ENCODE measurements at regions not wholly inside any gene's neighbourhood (a gene's known extent, or its start where the extent isn't known, plus 50 kb on each side); places are given as distances from the start of the nearest gene placed in this dataset.
"Not testable (repeated sequence)": the region's sequence is repeated elsewhere in the genome, so short reads cannot be mapped to it uniquely, and the experiment has no call there.

GRCh38 chr11:37431633-37432230 is 833.7 kb upstream of the RAG2 start:
- not testable (repeated sequence) for H3K27me3 ChIP-seq (ENCODE audit: insufficient read depth, low read length); H3K36me3 ChIP-seq (ENCODE audit: insufficient read depth, low read length); H3K4me3 ChIP-seq (ENCODE audit: low read length); H3K4me1 ChIP-seq (ENCODE audit: insufficient read depth, low read length); H3K9me3 ChIP-seq (ENCODE audit: low read length); H2AFZ ChIP-seq (ENCODE audit: low read depth, low read length)

- H3K9me3 ChIP-seq (ENCODE audit: low read length); H3K4me1 ChIP-seq (ENCODE audit: insufficient read depth, low read length); H3K4me3 ChIP-seq (ENCODE audit: low read length); H3K36me3 ChIP-seq (ENCODE audit: insufficient read depth, low read length); H3K27me3 ChIP-seq (ENCODE audit: insufficient read depth, low read length); H2AFZ ChIP-seq (ENCODE audit: low read depth, low read length): not testable (repeated sequence)
Observed at GRCh38 chr11:37430966-37431632, 833.1 kb upstream of the RAG2 start.

DNA sequence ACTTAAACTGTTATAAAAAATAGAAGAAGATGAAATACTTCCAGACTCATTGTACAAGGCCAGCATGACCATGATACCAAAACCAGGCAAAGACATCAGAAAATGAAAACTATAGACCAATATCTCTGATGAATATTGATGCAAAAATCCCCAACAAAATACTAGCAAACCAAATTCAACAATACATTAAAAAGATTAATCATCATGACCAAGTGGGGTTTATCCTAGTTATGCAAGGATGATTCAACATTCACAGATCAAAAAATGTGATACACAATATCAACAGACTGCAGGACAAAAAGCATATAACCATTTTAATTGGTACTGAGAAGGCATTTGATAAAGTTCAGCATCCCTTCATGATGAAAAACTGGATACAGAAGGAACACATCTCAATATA is 824.5 kb upstream of the RAG2 start:
- Histone ChIP-seq H3K4me1 (ENCODE audit: insufficient read depth, low read length) (no peaks in the 10 kb centered on the region), H3K9me3 (ENCODE audit: low read length) (no peaks in the 10 kb centered on the region), H3K27me3 (ENCODE audit: insufficient read depth, low read length) (no peaks in the 10 kb centered on the region), H3K36me3 (ENCODE audit: insufficient read depth, low read length) (no peaks in the 10 kb centered on the region), H3K4me3 (ENCODE audit: low read length) (no peak overlapping the region), H2AFZ (ENCODE audit: low read depth, low read length) (no peak overlapping the region)

- Histone ChIP-seq H2AFZ (ENCODE audit: low read depth, low read length) (no peak overlapping the region), H3K9me3 (ENCODE audit: low read length) (no peaks in the 10 kb centered on the region), H3K4me3 (ENCODE audit: low read length) (no peak overlapping the region), H3K27me3 (ENCODE audit: insufficient read depth, low read length) (no peaks in the 10 kb centered on the region), H3K4me1 (ENCODE audit: insufficient read depth, low read length) (no peaks in the 10 kb centered on the region), H3K36me3 (ENCODE audit: insufficient read depth, low read length) (no peaks in the 10 kb centered on the region)
Observed at GRCh38 chr11:37411289-37411688, 813.3 kb upstream of the RAG2 start.

DNA sequence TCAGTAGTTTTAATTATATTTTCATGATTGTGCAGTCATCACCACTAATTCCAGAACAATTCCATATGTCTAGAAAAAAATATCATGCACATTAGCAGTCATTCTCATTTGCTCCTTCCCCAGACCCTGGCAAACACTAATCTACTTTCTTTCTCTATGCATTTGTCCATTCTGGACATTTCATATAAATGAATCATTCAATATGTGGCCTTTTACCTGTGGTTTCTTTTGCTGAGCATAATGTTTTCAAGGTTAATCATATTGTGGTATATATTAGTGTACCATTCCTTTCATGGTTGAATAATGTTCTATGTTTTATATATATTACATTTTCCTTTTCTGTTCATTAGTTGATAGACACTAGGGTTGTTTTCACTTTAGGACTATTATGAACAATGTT is 811.1 kb upstream of the RAG2 start:
- Histone ChIP-seq H3K27me3 (ENCODE audit: insufficient read depth, low read length) (no peaks in the 10 kb centered on the region), H3K4me1 (ENCODE audit: insufficient read depth, low read length) (no peaks in the 10 kb centered on the region), H3K9me3 (ENCODE audit: low read length) (no peaks in the 10 kb centered on the region), H3K4me3 (ENCODE audit: low read length) (no peak overlapping the region), H3K36me3 (ENCODE audit: insufficient read depth, low read length) (no peaks in the 10 kb centered on the region), H2AFZ (ENCODE audit: low read depth, low read length) (no peak overlapping the region)

- Histone ChIP-seq H3K36me3 (ENCODE audit: insufficient read depth, low read length) (no peaks in the 10 kb centered on the region), H3K27me3 (ENCODE audit: insufficient read depth, low read length) (no peaks in the 10 kb centered on the region), H3K4me3 (ENCODE audit: low read length) (no peak overlapping the region), H3K9me3 (ENCODE audit: low read length) (no peaks in the 10 kb centered on the region), H3K4me1 (ENCODE audit: insufficient read depth, low read length) (no peaks in the 10 kb centered on the region), H2AFZ (ENCODE audit: low read depth, low read length) (no peak overlapping the region)
Observed at GRCh38 chr11:37407461-37407860, 809.4 kb upstream of the RAG2 start.

DNA sequence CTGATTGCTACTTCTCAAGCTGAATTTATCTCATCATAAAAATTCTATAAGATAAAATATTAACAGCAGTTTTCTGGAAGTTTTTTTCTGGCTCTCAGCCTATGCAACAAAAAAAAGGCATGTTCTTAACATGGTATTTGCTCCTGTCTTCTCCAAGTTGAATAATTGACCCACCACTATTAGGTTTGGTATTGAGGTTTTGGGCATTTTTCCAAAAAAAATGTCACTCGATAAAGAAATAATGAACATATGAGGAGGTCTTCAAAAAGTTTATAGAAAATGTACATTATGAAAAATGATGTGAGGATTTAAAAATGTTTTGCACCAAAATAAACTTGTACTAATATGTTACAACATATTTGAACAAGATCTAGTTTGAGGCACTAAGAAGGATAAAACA is 808.6 kb upstream of the RAG2 start:
- Histone ChIP-seq H3K4me3 (ENCODE audit: low read length) (no peak overlapping the region), H3K9me3 (ENCODE audit: low read length) (no peaks in the 10 kb centered on the region), H3K4me1 (ENCODE audit: insufficient read depth, low read length) (no peaks in the 10 kb centered on the region), H2AFZ (ENCODE audit: low read depth, low read length) (no peak overlapping the region), H3K27me3 (ENCODE audit: insufficient read depth, low read length) (no peaks in the 10 kb centered on the region), H3K36me3 (ENCODE audit: insufficient read depth, low read length) (no peaks in the 10 kb centered on the region)

- Histone ChIP-seq H2AFZ (ENCODE audit: low read depth, low read length) (no peak overlapping the region), H3K4me1 (ENCODE audit: insufficient read depth, low read length) (no peaks in the 10 kb centered on the region), H3K27me3 (ENCODE audit: insufficient read depth, low read length) (no peaks in the 10 kb centered on the region), H3K36me3 (ENCODE audit: insufficient read depth, low read length) (no peaks in the 10 kb centered on the region), H3K9me3 (ENCODE audit: low read length) (no peaks in the 10 kb centered on the region), H3K4me3 (ENCODE audit: low read length) (no peak overlapping the region)
Observed at GRCh38 chr11:37404231-37404630, 806.2 kb upstream of the RAG2 start.

GRCh38 chr11:37402663-37403062 is 804.6 kb upstream of the RAG2 start:
- no peak overlapping the region for H3K4me3 ChIP-seq (ENCODE audit: low read length)
- H3K27me3 ChIP-seq (ENCODE audit: insufficient read depth, low read length) = no peaks in the 10 kb centered on the region
- no peak overlapping the region for H2AFZ ChIP-seq (ENCODE audit: low read depth, low read length)
- H3K4me1 ChIP-seq (ENCODE audit: insufficient read depth, low read length) = no peaks in the 10 kb centered on the region
- H3K9me3 ChIP-seq (ENCODE audit: low read length) = no peaks in the 10 kb centered on the region
- no peaks in the 10 kb centered on the region for H3K36me3 ChIP-seq (ENCODE audit: insufficient read depth, low read length)

- Histone ChIP-seq H3K36me3 (ENCODE audit: insufficient read depth, low read length) (no peaks in the 10 kb centered on the region), H3K4me3 (ENCODE audit: low read length) (no peak overlapping the region), H3K27me3 (ENCODE audit: insufficient read depth, low read length) (no peaks in the 10 kb centered on the region), H3K9me3 (ENCODE audit: low read length) (no peaks in the 10 kb centered on the region), H3K4me1 (ENCODE audit: insufficient read depth, low read length) (no peaks in the 10 kb centered on the region), H2AFZ (ENCODE audit: low read depth, low read length) (no peak overlapping the region)
Observed at GRCh38 chr11:37394236-37394870, 796.3 kb upstream of the RAG2 start.

GRCh38 chr11:37391615-37392014 is 793.6 kb upstream of the RAG2 start:
- H2AFZ ChIP-seq (ENCODE audit: low read depth, low read length) = no peak overlapping the region
- H3K36me3 ChIP-seq (ENCODE audit: insufficient read depth, low read length) = no peaks in the 10 kb centered on the region
- no peak overlapping the region for H3K4me3 ChIP-seq (ENCODE audit: low read length)
- H3K27me3 ChIP-seq (ENCODE audit: insufficient read depth, low read length) = no peaks in the 10 kb centered on the region
- H3K4me1 ChIP-seq (ENCODE audit: insufficient read depth, low read length) = no peaks in the 10 kb centered on the region
- H3K9me3 ChIP-seq (ENCODE audit: low read length) = no peaks in the 10 kb centered on the region

DNA sequence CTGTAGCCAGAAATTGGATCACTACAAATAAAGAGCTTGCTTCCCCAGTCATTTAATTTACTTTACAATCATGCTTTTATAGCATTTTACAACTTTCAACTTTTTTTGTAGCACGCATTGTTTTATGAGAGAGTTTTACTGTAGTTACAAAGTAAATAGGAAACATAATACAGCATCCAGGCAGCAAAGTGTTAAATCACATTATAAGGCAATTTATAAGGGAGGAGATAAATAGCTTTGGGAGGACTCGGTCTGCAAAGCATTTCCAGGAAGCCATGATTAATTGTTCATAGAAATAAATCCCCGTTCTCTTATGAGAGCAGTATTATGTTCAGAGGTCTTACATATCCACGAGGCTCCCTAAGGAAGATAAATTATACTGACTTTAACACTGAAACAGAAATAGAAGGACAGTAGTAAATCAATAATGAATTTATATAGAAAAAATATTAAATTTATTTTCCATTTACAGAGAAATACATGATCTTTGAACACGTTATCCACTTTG is 792.6 kb upstream of the RAG2 start:
- no peaks in the 10 kb centered on the region for H3K27me3 ChIP-seq (ENCODE audit: insufficient read depth, low read length)
- no peaks in the 10 kb centered on the region for H3K36me3 ChIP-seq (ENCODE audit: insufficient read depth, low read length)

DNA sequence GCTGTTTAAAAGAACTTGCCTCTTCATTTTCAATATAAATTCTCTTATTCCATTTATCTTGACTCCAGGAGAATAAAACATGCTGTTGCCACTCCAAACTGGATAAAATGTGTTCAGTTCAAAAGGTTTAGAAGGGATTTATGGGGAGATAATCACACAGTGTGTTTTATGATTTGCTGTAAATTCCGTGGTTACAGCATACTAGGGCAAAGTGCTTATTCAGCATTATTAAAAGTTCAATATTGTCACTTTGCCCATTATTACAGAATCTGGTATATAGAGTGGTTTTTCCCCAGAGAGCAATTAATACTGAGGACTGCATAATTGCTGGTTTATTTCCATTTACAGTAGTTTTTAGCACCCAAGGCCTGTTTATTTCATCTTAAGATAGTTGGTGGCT is 780.9 kb upstream of the RAG2 start:
- H2AFZ ChIP-seq (ENCODE audit: low read depth, low read length) = no peak overlapping the region
- no peaks in the 10 kb centered on the region for H3K4me1 ChIP-seq (ENCODE audit: insufficient read depth, low read length)
- H3K9me3 ChIP-seq (ENCODE audit: low read length) = no peaks in the 10 kb centered on the region
- no peaks in the 10 kb centered on the region for H3K27me3 ChIP-seq (ENCODE audit: insufficient read depth, low read length)
- no peak overlapping the region for H3K4me3 ChIP-seq (ENCODE audit: low read length)
- H3K36me3 ChIP-seq (ENCODE audit: insufficient read depth, low read length) = no peaks in the 10 kb centered on the region

More for the DNA sequence above, 792.6 kb upstream of the RAG2 start:
- no peak overlapping the region for H3K4me3 ChIP-seq (ENCODE audit: low read length)
- no peaks in the 10 kb centered on the region for H3K9me3 ChIP-seq (ENCODE audit: low read length)
- H3K4me1 ChIP-seq (ENCODE audit: insufficient read depth, low read length) = no peaks in the 10 kb centered on the region
- H2AFZ ChIP-seq (ENCODE audit: low read depth, low read length) = no peak overlapping the region
